Breast epithelium (tissue), 4 donors: ENCODE measurements at regions not wholly inside any gene's neighbourhood (a gene's known extent, or its start where the extent isn't known, plus 50 kb on each side); places are given as distances from the start of the nearest gene placed in this dataset.

Experiments
- DNase-seq, 2 donors: peaks; one replicate each; pipeline ENCODE4 v3.0.0-alpha.2; 2019; ENCODE audit warnings: low spot score in 2 of 2
- H3K27ac ChIP-seq, 2 donors: fragments of 200-600 bp; sonication (generic) in 1 of 2; one replicate each; pipeline ENCODE4 v1.5.1; 2016 to 2019; ENCODE audit warnings: mild to moderate bottlenecking in 1 of 2
- H3K27me3 ChIP-seq, 2 donors: fragments of 200-600 bp; sonication (generic) in 1 of 2; one replicate each; pipeline versions ENCODE4 v1.5.1 to v1.6.0; 2017 to 2019; ENCODE audit warnings: control low read depth in 1 of 2, mild to moderate bottlenecking in 1 of 2
- H3K36me3 ChIP-seq: fragments of 200-600 bp; one replicate; pipeline ENCODE4 v1.5.1; 2019
- H3K4me1 ChIP-seq, 2 donors: fragments of 200-600 bp; sonication (generic); one replicate each; pipeline ENCODE4 v1.5.1; 2016 to 2019; ENCODE audit warnings: control low read depth in 1 of 2
- H3K4me3 ChIP-seq, 3 donors: fragments of 200-600 bp; sonication (generic); 1 replicate in 2 of 3; 2 replicates in 1 of 3; pipeline ENCODE4 v1.5.1; 2016 to 2019; ENCODE audit warnings: mild to moderate bottlenecking in 3 of 3, moderate library complexity in 2 of 3
- H3K9me3 ChIP-seq, 2 donors: fragments of 200-600 bp; sonication (generic) in 1 of 2; one replicate each; pipeline ENCODE4 v1.5.1; 2016 to 2019; ENCODE audit warnings: control low read depth in 1 of 2
- CTCF ChIP-seq, 3 donors: fragments of 450-650 bp; IDR thresholded peaks; one replicate each; pipeline ENCODE4 v1.5.1; 2016 to 2017; ENCODE audit warnings: antibody characterized with exemption in 3 of 3, mild to moderate bottlenecking in 3 of 3, moderate library complexity in 3 of 3
- POLR2A ChIP-seq: fragments of 450-650 bp; IDR thresholded peaks from one replicate; pipeline ENCODE4 v1.6.1; 2016; ENCODE audit warnings: antibody characterized with exemption, mild to moderate bottlenecking, moderate library complexity
- POLR2AphosphoS5 ChIP-seq, 3 donors: sonication (generic); formaldehyde crosslinking; IDR thresholded peaks; one replicate each; pipeline ENCODE4 v1.6.1; 2017; ENCODE audit warnings: antibody characterized with exemption in 3 of 3
- intact Hi-C: fragments of 100-400 bp; cut with DNase I; formaldehyde crosslinking; loops from one replicate; pipeline ENCODE4 v1.15.1; 2023; ENCODE audit warnings: low total_unique reads

- Histone ChIP-seq H3K27ac (no peak overlapping the region), H3K9me3 (peaks cover 0 to under 1% of the 10 kb centered on the region in 2 donors), H3K4me3 (no peak overlapping the region), H3K27me3 (no peaks in the 10 kb centered on the region), H3K4me1 (no peaks in the 10 kb centered on the region), H3K36me3 (no peaks in the 10 kb centered on the region)
- no peak for TF ChIP-seq POLR2AphosphoS5 (IDR thresholded peaks at IDR 0.05)
- no peak for TF ChIP-seq POLR2A
- no peak for TF ChIP-seq CTCF (IDR thresholded peaks at IDR 0.05)
- no peak for DNase-seq
- intact Hi-C loops = no loop called here
These were observed 50.4 kb upstream of the CECR2 start for GRCh38 chr22:17318817-17319216.

GRCh38 chr22:17315310-17315709, 54.0 kb upstream of the CECR2 start:
- no peak overlapping the region for H3K4me3 ChIP-seq
- H3K4me1 ChIP-seq = no peaks in the 10 kb centered on the region
- intact Hi-C loops = no loop called here
- no peaks in the 10 kb centered on the region for H3K9me3 ChIP-seq
- H3K36me3 ChIP-seq = no peaks in the 10 kb centered on the region
- H3K27me3 ChIP-seq = no peaks in the 10 kb centered on the region
- no peak for DNase-seq
- TF ChIP-seq POLR2A = no peak
- no peak for TF ChIP-seq CTCF (IDR thresholded peaks at IDR 0.05)
- TF ChIP-seq POLR2AphosphoS5 (IDR thresholded peaks at IDR 0.05) = no peak
- no peak overlapping the region for H3K27ac ChIP-seq

- H3K9me3 ChIP-seq = no peaks in the 10 kb centered on the region
- H3K27ac ChIP-seq = no peak overlapping the region
- TF ChIP-seq POLR2AphosphoS5 (IDR thresholded peaks at IDR 0.05) = no peak
- TF ChIP-seq POLR2A = no peak
- no peak for TF ChIP-seq CTCF (IDR thresholded peaks at IDR 0.05)
- DNase-seq = no peak
- no peaks in the 10 kb centered on the region for H3K4me1 ChIP-seq
- no peak overlapping the region for H3K4me3 ChIP-seq
- intact Hi-C loops = no loop called here
- no peaks in the 10 kb centered on the region for H3K36me3 ChIP-seq
- H3K27me3 ChIP-seq = no peaks in the 10 kb centered on the region
These were observed 54.8 kb upstream of the CECR2 start for GRCh38 chr22:17314487-17314886.

- H3K4me3 ChIP-seq = no peak overlapping the region
- TF ChIP-seq CTCF (IDR thresholded peaks at IDR 0.05) = no peak
- no peak for TF ChIP-seq POLR2A
- TF ChIP-seq POLR2AphosphoS5 (IDR thresholded peaks at IDR 0.05) = no peak
- H3K4me1 ChIP-seq = no peaks in the 10 kb centered on the region
- no peak overlapping the region for H3K27ac ChIP-seq
- no peak for DNase-seq
- no peaks in the 10 kb centered on the region for H3K9me3 ChIP-seq
- intact Hi-C loops = no loop called here
- H3K27me3 ChIP-seq = no peaks in the 10 kb centered on the region
- H3K36me3 ChIP-seq = no peaks in the 10 kb centered on the region
These were observed 55.6 kb upstream of the CECR2 start for GRCh38 chr22:17313626-17314025.

- no peak overlapping the region for H3K4me3 ChIP-seq
- no peak for TF ChIP-seq POLR2AphosphoS5 (IDR thresholded peaks at IDR 0.05)
- TF ChIP-seq POLR2A = no peak
- no peak for TF ChIP-seq CTCF (IDR thresholded peaks at IDR 0.05)
- no peaks in the 10 kb centered on the region for H3K4me1 ChIP-seq
- no peak overlapping the region for H3K27ac ChIP-seq
- H3K36me3 ChIP-seq = no peaks in the 10 kb centered on the region
- H3K9me3 ChIP-seq = no peaks in the 10 kb centered on the region
- intact Hi-C loops = no loop called here
- no peaks in the 10 kb centered on the region for H3K27me3 ChIP-seq
- no peak for DNase-seq
These were observed 61.7 kb upstream of the CECR2 start for GRCh38 chr22:17307566-17307965.
